SJSA1 (cell line): ENCODE measurements at regions not wholly inside any gene's neighbourhood (a gene's known extent, or its start where the extent isn't known, plus 50 kb on each side); places are given as distances from the start of the nearest gene placed in this dataset.

ENCODE experiments used
- DNase-seq, 2 experiments: peaks; one replicate each; pipeline ENCODE4 v3.0.0-alpha.2; 2015 to 2020; ENCODE audit warnings: low spot score in 2 of 2, low read depth in 1 of 2
- H3K27ac ChIP-seq: fragments of 250-450 bp; sonication (Bioruptor Pico); 2 replicates; pipeline ENCODE4 v1.5.1; 2020; ENCODE audit warnings: mild to moderate bottlenecking, moderate library complexity
- H3K27me3 ChIP-seq: fragments of 250-450 bp; sonication (Bioruptor Pico); replicated peaks from 2 replicates; pipeline ENCODE4 v1.5.1; 2020; ENCODE audit warnings: mild to moderate bottlenecking, moderate library complexity
- H3K36me3 ChIP-seq: fragments of 250-450 bp; sonication (Bioruptor Pico); 2 replicates; pipeline ENCODE4 v1.5.1; 2020; ENCODE audit warnings: mild to moderate bottlenecking
- H3K4me1 ChIP-seq: fragments of 250-450 bp; sonication (Bioruptor Pico); replicated peaks from 2 replicates; pipeline ENCODE4 v1.6.1; 2021; ENCODE audit warnings: mild to moderate bottlenecking
- H3K4me3 ChIP-seq: fragments of 250-450 bp; sonication (Bioruptor Pico); 2 replicates; pipeline ENCODE4 v1.5.1; 2020; ENCODE audit warnings: mild to moderate bottlenecking
- H3K9me3 ChIP-seq: fragments of 250-450 bp; sonication (Bioruptor Pico); replicated peaks from 2 replicates; pipeline ENCODE4 v1.5.1; 2020; ENCODE audit warnings: mild to moderate bottlenecking

DNA sequence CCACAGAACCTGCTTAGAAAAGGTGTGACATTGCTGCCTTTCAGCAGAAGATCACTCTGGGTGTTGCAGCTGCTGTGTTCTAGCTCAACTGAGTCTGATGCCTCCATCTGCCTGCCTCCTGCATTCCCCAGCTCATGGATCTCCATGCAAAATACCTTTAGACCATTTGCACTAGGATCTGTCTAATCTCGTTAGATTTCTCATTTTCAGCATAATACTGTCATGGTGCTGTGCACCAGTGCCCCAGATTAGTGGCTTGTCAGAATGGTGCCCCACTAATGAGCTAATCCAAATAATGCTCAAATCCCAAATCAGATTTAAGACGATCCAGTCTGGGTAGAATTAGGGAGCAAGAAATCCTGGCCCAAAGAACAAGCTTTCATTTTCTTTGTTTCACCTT lies 284.4 kb upstream of the PARD3B start:
- Histone ChIP-seq H3K4me3 (no peak overlapping the region), H3K27ac (no peak overlapping the region), H3K27me3 (no peaks in the 10 kb centered on the region), H3K36me3 (no peaks in the 10 kb centered on the region), H3K4me1 (peaks cover 17% of the 10 kb centered on the region), H3K9me3 (no peaks in the 10 kb centered on the region)
- no peak for DNase-seq

- Histone ChIP-seq H3K36me3 (no peaks in the 10 kb centered on the region), H3K9me3 (no peaks in the 10 kb centered on the region), H3K4me1 (peaks cover 16% of the 10 kb centered on the region), H3K27ac (no peak overlapping the region), H3K4me3 (no peak overlapping the region), H3K27me3 (no peaks in the 10 kb centered on the region)
- no peak for DNase-seq
Observed at GRCh38 chr2:204261846-204262245, 283.4 kb upstream of the PARD3B start.

DNA sequence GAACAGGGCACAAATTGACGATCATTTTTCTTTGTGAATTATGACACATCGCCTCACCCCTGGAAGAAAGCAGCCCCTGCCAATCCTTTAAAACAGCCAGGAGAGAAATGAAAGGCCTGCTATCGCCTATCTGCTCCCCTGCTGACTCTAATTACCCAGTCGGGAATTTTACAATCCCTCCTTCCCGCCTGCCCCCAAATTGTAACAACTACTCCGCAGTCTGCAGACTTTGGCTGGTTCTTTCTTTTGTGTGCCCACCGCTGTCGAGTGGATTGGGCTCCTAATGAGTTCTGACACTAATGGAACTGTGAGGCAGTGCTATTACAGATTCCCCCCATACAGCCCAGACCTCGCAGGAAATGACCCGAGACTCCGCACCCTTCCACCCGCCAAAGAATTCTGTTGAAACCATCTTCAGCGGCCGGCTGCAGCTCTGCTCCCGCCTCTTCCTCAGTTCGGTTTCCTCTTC lies 281.2 kb upstream of the PARD3B start:
- no peak overlapping the region for H3K27ac ChIP-seq
- no peak for DNase-seq
- no peaks in the 10 kb centered on the region for H3K9me3 ChIP-seq
- peaks cover 7% of the 10 kb centered on the region for H3K4me1 ChIP-seq
- H3K36me3 ChIP-seq, result no peaks in the 10 kb centered on the region
- H3K27me3 ChIP-seq, result no peaks in the 10 kb centered on the region
- H3K4me3 ChIP-seq, result no peak overlapping the region

- H3K4me3 ChIP-seq, result no peak overlapping the region
- no peaks in the 10 kb centered on the region for H3K27me3 ChIP-seq
- H3K9me3 ChIP-seq, result no peaks in the 10 kb centered on the region
- no peaks in the 10 kb centered on the region for H3K36me3 ChIP-seq
- H3K27ac ChIP-seq, result no peak overlapping the region
- H3K4me1 ChIP-seq, result peaks cover 7% of the 10 kb centered on the region
- no peak for DNase-seq
Observed at GRCh38 chr2:204264621-204265140, 280.6 kb upstream of the PARD3B start.

GRCh38 chr2:204265681-204266181 lies 279.5 kb upstream of the PARD3B start:
- no peaks in the 10 kb centered on the region for H3K36me3 ChIP-seq
- no peaks in the 10 kb centered on the region for H3K27me3 ChIP-seq
- no peaks in the 10 kb centered on the region for H3K4me1 ChIP-seq
- no peak for DNase-seq
- H3K4me3 ChIP-seq, result no peak overlapping the region
- peaks cover 1% of the 10 kb centered on the region; the same call in 1 of the 2 replicates for H3K9me3 ChIP-seq
- H3K27ac ChIP-seq, result no peak overlapping the region

GRCh38 chr2:204268458-204268857 lies 276.8 kb upstream of the PARD3B start:
- Histone ChIP-seq H3K36me3 (no peaks in the 10 kb centered on the region), H3K4me1 (no peaks in the 10 kb centered on the region), H3K27me3 (no peaks in the 10 kb centered on the region), H3K9me3 (peaks cover 4% of the 10 kb centered on the region; the same call in 1 of the 2 replicates), H3K27ac (no peak overlapping the region), H3K4me3 (no peak overlapping the region)
- DNase-seq, result no peak

GRCh38 chr2:204268971-204269370 lies 276.3 kb upstream of the PARD3B start:
- Histone ChIP-seq H3K36me3 (no peaks in the 10 kb centered on the region), H3K4me3 (no peak overlapping the region), H3K27me3 (no peaks in the 10 kb centered on the region), H3K4me1 (no peaks in the 10 kb centered on the region), H3K9me3 (peaks cover 4% of the 10 kb centered on the region; the same call in 1 of the 2 replicates), H3K27ac (no peak overlapping the region)
- DNase-seq, result no peak

- Histone ChIP-seq H3K9me3 (peaks cover 4% of the 10 kb centered on the region; the same call in 1 of the 2 replicates), H3K4me3 (no peak overlapping the region), H3K4me1 (no peaks in the 10 kb centered on the region), H3K36me3 (no peaks in the 10 kb centered on the region), H3K27me3 (no peaks in the 10 kb centered on the region), H3K27ac (no peak overlapping the region)
- DNase-seq, result no peak
Observed at GRCh38 chr2:204272089-204272488, 273.2 kb upstream of the PARD3B start.

DNA sequence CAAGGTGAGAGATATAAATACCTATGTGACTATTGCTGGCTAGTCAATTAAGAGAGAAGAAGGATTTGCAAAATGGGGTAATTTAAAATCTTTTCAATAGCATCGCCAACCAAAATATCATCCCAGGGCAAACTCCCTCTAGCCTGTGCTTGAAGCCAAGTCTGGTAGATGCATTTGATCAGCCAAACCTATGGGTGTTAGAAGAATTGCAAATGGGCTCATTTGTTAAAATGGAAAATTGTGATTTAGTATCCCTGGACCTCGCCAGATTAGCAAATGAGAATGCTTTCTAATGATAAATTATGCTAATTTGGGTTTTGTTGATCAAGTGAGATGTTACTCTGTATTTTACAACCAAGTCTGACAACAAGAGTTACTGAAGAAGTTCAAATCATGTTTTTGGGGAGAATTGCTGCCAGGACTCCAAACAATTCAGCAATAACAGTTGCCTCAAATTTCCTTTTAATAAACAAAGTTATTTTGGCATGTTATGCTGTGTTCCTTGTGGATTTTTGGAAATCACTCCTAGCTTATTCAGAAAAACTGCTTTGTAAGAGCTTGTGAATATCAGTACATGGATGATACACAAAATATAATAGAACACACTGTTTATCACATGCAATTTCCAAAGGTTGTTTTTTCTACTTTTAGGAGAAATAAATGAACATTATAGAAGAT lies 272.5 kb upstream of the PARD3B start:
- no peak overlapping the region for H3K27ac ChIP-seq
- no peak overlapping the region for H3K4me3 ChIP-seq
- no peaks in the 10 kb centered on the region for H3K36me3 ChIP-seq
- peaks cover 4% of the 10 kb centered on the region; the same call in 1 of the 2 replicates for H3K9me3 ChIP-seq
- H3K4me1 ChIP-seq, result no peaks in the 10 kb centered on the region
- no peak for DNase-seq
- no peaks in the 10 kb centered on the region for H3K27me3 ChIP-seq

DNA sequence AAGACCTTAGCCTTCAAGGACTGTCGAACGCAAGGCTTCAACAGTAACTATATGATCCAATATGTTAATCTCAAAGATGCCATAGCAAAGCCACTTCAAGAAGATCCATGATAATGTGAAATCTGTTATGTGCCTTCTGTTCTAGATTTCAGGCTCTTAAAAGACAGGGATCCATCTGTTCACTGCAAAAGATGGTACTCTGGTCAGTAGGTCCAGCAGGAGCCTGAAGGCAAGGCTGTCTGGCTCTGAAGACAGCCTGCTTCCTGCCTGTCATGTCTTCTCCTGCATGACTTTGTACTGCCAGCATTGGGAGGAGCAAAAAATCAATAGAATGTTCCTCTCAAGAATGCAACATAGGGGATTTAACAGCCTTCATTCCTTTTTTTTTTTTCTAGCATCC lies 270.8 kb upstream of the PARD3B start:
- Histone ChIP-seq H3K27ac (no peak overlapping the region), H3K36me3 (no peaks in the 10 kb centered on the region), H3K4me3 (no peak overlapping the region), H3K27me3 (no peaks in the 10 kb centered on the region), H3K4me1 (no peaks in the 10 kb centered on the region), H3K9me3 (peaks cover 4% of the 10 kb centered on the region; the same call in 1 of the 2 replicates)
- no peak for DNase-seq

- H3K9me3 ChIP-seq, result peaks cover 4% of the 10 kb centered on the region
- H3K36me3 ChIP-seq, result no peaks in the 10 kb centered on the region
- no peaks in the 10 kb centered on the region for H3K27me3 ChIP-seq
- no peak overlapping the region for H3K4me3 ChIP-seq
- DNase-seq, result no peak
- no peaks in the 10 kb centered on the region for H3K4me1 ChIP-seq
- no peak overlapping the region for H3K27ac ChIP-seq
Observed at GRCh38 chr2:204274991-204275390, 270.3 kb upstream of the PARD3B start.

DNA sequence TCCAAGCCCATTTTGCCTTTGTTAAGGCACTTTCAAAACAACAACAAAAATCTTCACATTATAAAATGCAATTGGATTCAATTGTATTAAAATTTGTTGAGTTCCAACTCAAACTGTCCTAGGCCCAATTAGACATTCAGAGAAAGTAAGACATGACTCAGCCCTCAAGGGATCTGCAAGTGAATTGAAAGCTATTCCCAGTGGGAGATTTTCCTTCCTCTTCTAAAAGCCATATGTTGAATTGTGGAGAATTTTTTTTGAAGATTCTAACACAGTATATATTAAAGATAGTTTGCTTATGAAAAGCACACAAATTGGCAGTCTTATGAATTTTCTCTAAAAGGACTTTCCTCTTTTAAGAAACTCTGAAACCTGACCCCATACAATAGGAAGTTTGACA lies 268.0 kb upstream of the PARD3B start:
- no peak for DNase-seq
- no peak overlapping the region for H3K4me3 ChIP-seq
- H3K4me1 ChIP-seq, result peaks cover under 1% of the 10 kb centered on the region
- H3K36me3 ChIP-seq, result no peaks in the 10 kb centered on the region
- H3K9me3 ChIP-seq, result no peaks in the 10 kb centered on the region; the same call in 1 of the 2 replicates
- no peaks in the 10 kb centered on the region for H3K27me3 ChIP-seq
- H3K27ac ChIP-seq, result no peak overlapping the region

DNA sequence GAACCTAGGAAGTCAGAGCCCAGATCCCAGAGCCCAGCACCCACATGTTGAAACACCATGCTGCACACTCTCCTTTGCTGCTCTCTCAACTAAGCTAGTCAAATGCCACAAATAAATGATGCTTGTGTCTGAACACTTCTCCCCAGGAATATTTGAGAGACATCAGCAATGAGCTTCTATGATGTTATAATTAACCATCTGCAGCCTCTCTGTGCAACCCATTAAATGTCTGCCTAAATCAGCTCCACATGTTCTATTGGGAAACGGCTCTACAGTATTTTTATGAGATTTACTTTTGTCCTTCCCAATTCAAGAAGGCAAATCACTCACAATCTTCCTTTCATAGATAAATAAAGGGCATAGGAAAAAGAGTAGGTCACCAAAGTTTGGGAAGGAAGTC lies 266.8 kb upstream of the PARD3B start:
- Histone ChIP-seq H3K4me3 (no peak overlapping the region), H3K9me3 (no peaks in the 10 kb centered on the region; the same call in 1 of the 2 replicates), H3K27ac (no peak overlapping the region), H3K36me3 (no peaks in the 10 kb centered on the region), H3K27me3 (no peaks in the 10 kb centered on the region), H3K4me1 (peaks cover 7% of the 10 kb centered on the region)
- no peak for DNase-seq

GRCh38 chr2:204279819-204280218 lies 265.5 kb upstream of the PARD3B start:
- no peaks in the 10 kb centered on the region for H3K36me3 ChIP-seq
- no peaks in the 10 kb centered on the region; the same call in 1 of the 2 replicates for H3K9me3 ChIP-seq
- H3K4me3 ChIP-seq, result no peak overlapping the region
- no peak overlapping the region for H3K27ac ChIP-seq
- H3K4me1 ChIP-seq, result peaks cover 7% of the 10 kb centered on the region
- H3K27me3 ChIP-seq, result no peaks in the 10 kb centered on the region
- DNase-seq, result no peak
